Endothelial cell (in vitro differentiated cells): ENCODE measurements at regions not wholly inside any gene's neighbourhood (a gene's known extent, or its start where the extent isn't known, plus 50 kb on each side); places are given as distances from the start of the nearest gene placed in this dataset.

Experiments used
- DNase-seq: peaks from one replicate; pipeline ENCODE4 v3.0.0; 2021; ENCODE audit warnings: low spot score
- H3K27ac Mint-ChIP-seq: one replicate; pipeline ENCODE4 v1.8.0; 2021; ENCODE audit warnings: mixed read lengths, inconsistent platforms; ENCODE audit not compliant: unreplicated experiment
- H3K27me3 Mint-ChIP-seq: one replicate; pipeline ENCODE4 v1.8.0; 2021; ENCODE audit warnings: mild to moderate bottlenecking, moderate library complexity, mixed read lengths, inconsistent platforms; ENCODE audit not compliant: unreplicated experiment
- H3K36me3 Mint-ChIP-seq: one replicate; pipeline ENCODE4 v1.8.0; 2021; ENCODE audit warnings: mild to moderate bottlenecking, low read depth, mixed read lengths, inconsistent platforms; ENCODE audit not compliant: unreplicated experiment
- H3K4me1 Mint-ChIP-seq: one replicate; pipeline ENCODE4 v1.8.0; 2021; ENCODE audit warnings: mild to moderate bottlenecking, mixed read lengths, inconsistent platforms; ENCODE audit not compliant: unreplicated experiment
- H3K4me3 Mint-ChIP-seq: one replicate; pipeline ENCODE4 v1.8.0; 2021; ENCODE audit warnings: mild to moderate bottlenecking, mixed read lengths, inconsistent platforms; ENCODE audit not compliant: unreplicated experiment
- H3K9me3 Mint-ChIP-seq: one replicate; pipeline ENCODE4 v1.8.0; 2021; ENCODE audit warnings: mixed read lengths, inconsistent platforms; ENCODE audit not compliant: unreplicated experiment
- CTCF ChIP-seq: fragments of 200-600 bp; sonication (generic); IDR thresholded peaks from one replicate; pipeline ENCODE4 v1.5.0; 2021; ENCODE audit warnings: antibody characterized with exemption; ENCODE audit not compliant: unreplicated experiment

- TF ChIP-seq CTCF: no peak
- no peak for DNase-seq
- Mint-ChIP-seq H3K4me1 (no peaks in the 10 kb centered on the region), H3K27ac (no peak overlapping the region), H3K9me3 (no peaks in the 10 kb centered on the region), H3K36me3 (no peaks in the 10 kb centered on the region), H3K4me3 (no peak overlapping the region), H3K27me3 (no peaks in the 10 kb centered on the region)
Measured at GRCh38 chr12:82187595-82187994, 170.6 kb downstream of the CCDC59 start.

- no peak for TF ChIP-seq CTCF
- Mint-ChIP-seq H3K9me3 (no peaks in the 10 kb centered on the region), H3K27ac (no peak overlapping the region), H3K4me3 (no peak overlapping the region), H3K27me3 (no peaks in the 10 kb centered on the region), H3K4me1 (no peaks in the 10 kb centered on the region), H3K36me3 (no peaks in the 10 kb centered on the region)
- no peak for DNase-seq
Measured at GRCh38 chr12:82187011-82187410, 171.2 kb downstream of the CCDC59 start.

- H3K4me3 Mint-ChIP-seq: no peak overlapping the region
- DNase-seq: no peak
- no peaks in the 10 kb centered on the region for H3K9me3 Mint-ChIP-seq
- no peak for TF ChIP-seq CTCF
- H3K27me3 Mint-ChIP-seq: no peaks in the 10 kb centered on the region
- H3K36me3 Mint-ChIP-seq: no peaks in the 10 kb centered on the region
- no peak overlapping the region for H3K27ac Mint-ChIP-seq
- no peaks in the 10 kb centered on the region for H3K4me1 Mint-ChIP-seq
Measured at GRCh38 chr12:82186282-82186681, 171.9 kb downstream of the CCDC59 start.

- no peaks in the 10 kb centered on the region for H3K36me3 Mint-ChIP-seq
- no peak overlapping the region for H3K4me3 Mint-ChIP-seq
- H3K4me1 Mint-ChIP-seq: no peaks in the 10 kb centered on the region
- H3K27ac Mint-ChIP-seq: no peak overlapping the region
- no peak for TF ChIP-seq CTCF
- no peaks in the 10 kb centered on the region for H3K27me3 Mint-ChIP-seq
- no peaks in the 10 kb centered on the region for H3K9me3 Mint-ChIP-seq
- no peak for DNase-seq
Measured at GRCh38 chr12:82184844-82185243, 173.3 kb downstream of the CCDC59 start.

- H3K27me3 Mint-ChIP-seq: no peaks in the 10 kb centered on the region
- H3K27ac Mint-ChIP-seq: no peak overlapping the region
- no peak for DNase-seq
- H3K36me3 Mint-ChIP-seq: no peaks in the 10 kb centered on the region
- H3K9me3 Mint-ChIP-seq: no peaks in the 10 kb centered on the region
- H3K4me1 Mint-ChIP-seq: no peaks in the 10 kb centered on the region
- no peak overlapping the region for H3K4me3 Mint-ChIP-seq
- TF ChIP-seq CTCF: no peak
Measured at GRCh38 chr12:82182601-82183190, 175.5 kb downstream of the CCDC59 start.
